B cell (primary cell): ENCODE measurements at regions not wholly inside any gene's neighbourhood (a gene's known extent, or its start where the extent isn't known, plus 50 kb on each side); places are given as distances from the start of the nearest gene placed in this dataset.

Experiments used
- ATAC-seq: fragments of 200-7000 bp; cut with Tn5 transposase; one replicate; pipeline ENCODE4 v1.10.0; 2021; ENCODE audit warnings: low read depth, mild to moderate bottlenecking, moderate number of reproducible peaks, moderate library complexity
- CTCF ChIA-PET: fragments of 350-600 bp; sonication (Branson Sonifier 250); formaldehyde crosslinking; loops from one replicate; lab custom pipeline; 2021; ENCODE audit warnings: antibody characterized with exemption, inconsistent platforms; lab: Charles Lee
- POLR2A ChIA-PET: fragments of 350-600 bp; sonication (Branson Sonifier 250); formaldehyde crosslinking; loops from one replicate; lab custom pipeline; 2021; ENCODE audit warnings: antibody characterized with exemption; lab: Charles Lee
- DNase-seq: peaks from one replicate; pipeline ENCODE4 v3.0.0; 2013
- H2AFZ ChIP-seq: 2 replicates; pipeline ENCODE4 v1.6.1; 2012; ENCODE audit warnings: mild to moderate bottlenecking, low read depth, low read length; ENCODE audit not compliant: insufficient read depth, poor library complexity, severe bottlenecking
- H3K27ac ChIP-seq, 2 donors: 1 replicate in 1 of 2; 2 replicates in 1 of 2; pipeline ENCODE4 v1.5.1; 2012 to 2013; ENCODE audit warnings: low read length in 2 of 2, mild to moderate bottlenecking in 2 of 2, moderate library complexity in 1 of 2
- H3K27me3 ChIP-seq, 4 experiments: fragments of 200-600 bp in 1 of 4; sonication (generic) in 1 of 4; replicated peaks in 1 of 4; 1 replicate in 2 of 4; 2 replicates in 2 of 4; pipeline versions ENCODE4 v1.6.1 to v1.7.0; 2013 to 2016; ENCODE audit warnings: low read length in 3 of 4, mild to moderate bottlenecking in 2 of 4, mixed read lengths in 1 of 4, moderate library complexity in 1 of 4; ENCODE audit not compliant: insufficient read depth in 4 of 4, control insufficient read depth in 3 of 4; ENCODE audit errors: control extremely low read depth in 1 of 4
- H3K36me3 ChIP-seq, 2 experiments: replicated peaks in 1 of 2; 1 replicate in 1 of 2; 2 replicates in 1 of 2; pipeline versions ENCODE4 v1.6.1 to v1.7.1; 2013; ENCODE audit warnings: low read length in 1 of 2; ENCODE audit not compliant: insufficient read depth in 2 of 2, control insufficient read depth in 1 of 2; ENCODE audit errors: control extremely low read depth in 1 of 2, extremely low read depth in 1 of 2
- H3K4me1 ChIP-seq, 2 donors: fragments of 200-600 bp in 1 of 2; sonication (generic) in 1 of 2; 1 replicate in 1 of 2; 2 replicates in 1 of 2; pipeline versions ENCODE4 v1.5.1 to v1.6.1; 2013 to 2017; ENCODE audit warnings: low read length in 2 of 2; ENCODE audit not compliant: control insufficient read depth in 2 of 2, insufficient read depth in 2 of 2
- H3K4me2 ChIP-seq: replicated peaks from 2 replicates; pipeline ENCODE3; 2012; ENCODE audit warnings: mild to moderate bottlenecking, low read depth, low read length; ENCODE audit not compliant: poor library complexity, severe bottlenecking
- H3K4me3 ChIP-seq, 5 experiments: fragments of 200-600 bp in 1 of 5; sonication (generic) in 1 of 5; 1 replicate in 3 of 5; 2 replicates in 2 of 5; pipeline versions ENCODE4 v1.5.1 to v1.7.0; 2011 to 2016; ENCODE audit warnings: low read length in 4 of 5, mild to moderate bottlenecking in 4 of 5, low read depth in 2 of 5, control low read depth in 1 of 5, moderate library complexity in 1 of 5; ENCODE audit not compliant: insufficient read depth in 1 of 5; ENCODE audit errors: control extremely low read depth in 1 of 5, extremely low read depth in 1 of 5
- H3K79me2 ChIP-seq: fragments of 200-600 bp; sonication (generic); one replicate; pipeline ENCODE4 v1.6.0; 2016; ENCODE audit warnings: low read length; ENCODE audit not compliant: control insufficient read depth, insufficient read depth
- H3K9ac ChIP-seq: fragments of 200-600 bp; sonication (generic); 2 replicates; pipeline ENCODE4 v1.6.1; 2017; ENCODE audit warnings: mild to moderate bottlenecking, low read length, moderate library complexity
- H3K9me3 ChIP-seq, 3 donors: one replicate each; pipeline versions ENCODE4 v1.6.1 to v1.7.1; 2013; ENCODE audit warnings: low read length in 2 of 3; ENCODE audit not compliant: control insufficient read depth in 2 of 3, insufficient read depth in 1 of 3; ENCODE audit errors: control extremely low read depth in 1 of 3
- H4K20me1 ChIP-seq: 2 replicates; pipeline ENCODE4 v1.6.0; 2012; ENCODE audit warnings: mild to moderate bottlenecking, low read length; ENCODE audit not compliant: insufficient read depth, control insufficient read depth, poor library complexity, severe bottlenecking
- H3K27ac Mint-ChIP-seq: one replicate; pipeline ENCODE4 v1.8.0; 2021; ENCODE audit warnings: mixed read lengths
- H3K27me3 Mint-ChIP-seq: one replicate; pipeline ENCODE4 v1.8.0; 2021; ENCODE audit warnings: mixed read lengths
- H3K4me1 Mint-ChIP-seq: one replicate; pipeline ENCODE4 v1.8.0; 2021; ENCODE audit warnings: mixed read lengths
- H3K4me3 Mint-ChIP-seq: one replicate; pipeline ENCODE4 v1.8.0; 2021; ENCODE audit warnings: mixed read lengths
- H3K9me3 Mint-ChIP-seq: one replicate; pipeline ENCODE4 v1.8.0; 2022; ENCODE audit warnings: mixed read lengths; ENCODE audit not compliant: insufficient read depth
- CTCF ChIP-seq: fragments of 200-600 bp; IDR thresholded peaks from one replicate; pipeline ENCODE4 v1.8.0; 2022; ENCODE audit warnings: antibody characterized with exemption, mild to moderate bottlenecking
- EZH2 ChIP-seq: IDR thresholded peaks from 2 replicates; pipeline ENCODE4 v1.6.1; 2012; ENCODE audit warnings: borderline replicate concordance, low read depth, mild to moderate bottlenecking, moderate library complexity, low read length; ENCODE audit not compliant: insufficient read depth, poor library complexity, severe bottlenecking
- WGBS: methylation state at CpG from one replicate; pipeline ENCODE4 v1.1.5; 2013; ENCODE audit warnings: missing lambda C conversion rate; ENCODE audit not compliant: insufficient coverage; 5-methylcytosine and 5-hydroxymethylcytosine counted together
- intact Hi-C: fragments of 100-400 bp; cut with micrococcal nuclease; formaldehyde crosslinking; loops from one replicate; pipeline ENCODE4 v1.10.0; 2022

GRCh38 chr3:194204042-194204987, 68.4 kb downstream of the HES1 start:
- Mint-ChIP-seq H3K4me1 (peaks cover 28% of the 10 kb centered on the region), H3K4me3 (peak overlapping the region; percentile 81), H3K27ac (no peak overlapping the region), H3K9me3 (no peaks in the 10 kb centered on the region), H3K27me3 (peaks cover 44% of the 10 kb centered on the region)
- no peaks in the 10 kb centered on the region for H3K9me3 ChIP-seq
- TF ChIP-seq CTCF (no peak), EZH2 (peak; percentile 32)
- no peaks in the 10 kb centered on the region for H3K36me3 ChIP-seq
- ChIA-PET CTCF (interaction anchor here (0.6 kb wide), 1 partner anchor 268 kb away, joined by 4 read pairs; no protein-coding TSS in a partner anchor), POLR2A (no interaction called here)
- H3K9ac ChIP-seq: peak overlapping the region; percentile 64
- no peak overlapping the region for H3K27ac ChIP-seq
- no peak for DNase-seq
- ATAC-seq: peak; percentile 42
- peak overlapping the region; percentile 93 for H3K4me2 ChIP-seq
- peaks cover 0 to 63% (median 32%) of the 10 kb centered on the region in 4 experiments for H3K27me3 ChIP-seq
- peak overlapping the region in 4 of 5 experiments; percentile 16 to 63 (median 48) for H3K4me3 ChIP-seq
- 21% methylated on average over 77 of the region's 79 CpGs for WGBS
- no peaks in the 10 kb centered on the region for H4K20me1 ChIP-seq
- intact Hi-C loops: loop anchor here (5.0 kb wide), 2 partner anchors 62 to 103 kb away; no protein-coding TSS in a partner anchor
- H3K4me1 ChIP-seq: peaks cover 33 to 34% of the 10 kb centered on the region in 2 donors
- no peaks in the 10 kb centered on the region for H3K79me2 ChIP-seq
- H2AFZ ChIP-seq: peak overlapping the region; percentile 65
